Esophagus muscularis mucosa (tissue), 4 donors: ENCODE measurements at regions not wholly inside any gene's neighbourhood (a gene's known extent, or its start where the extent isn't known, plus 50 kb on each side); places are given as distances from the start of the nearest gene placed in this dataset.

Experiments
- DNase-seq: peaks from one replicate; pipeline ENCODE4 v3.0.0-alpha.2; 2017; ENCODE audit errors: extremely low spot score
- H3K27ac ChIP-seq, 4 donors: fragments of 200-600 bp; sonication (generic); replicated peaks in 1 of 4; 1 replicate in 3 of 4; 2 replicates in 1 of 4; pipeline ENCODE4 v1.5.1; 2016 to 2019; ENCODE audit warnings: mild to moderate bottlenecking in 1 of 4
- H3K27me3 ChIP-seq, 4 donors: fragments of 200-600 bp; sonication (generic); one replicate each; pipeline versions ENCODE4 v1.5.1 to v1.6.0; 2016 to 2019
- H3K36me3 ChIP-seq, 4 donors: fragments of 200-600 bp; sonication (generic); one replicate each; pipeline ENCODE4 v1.5.1; 2016 to 2019
- H3K4me1 ChIP-seq, 4 donors: fragments of 200-600 bp; sonication (generic); one replicate each; pipeline ENCODE4 v1.5.1; 2016 to 2019
- H3K4me3 ChIP-seq, 4 donors: fragments of 200-600 bp; sonication (generic); 1 replicate in 2 of 4; 2 replicates in 2 of 4; pipeline ENCODE4 v1.5.1; 2016 to 2019; ENCODE audit warnings: mild to moderate bottlenecking in 4 of 4, moderate library complexity in 1 of 4
- H3K9me3 ChIP-seq, 4 donors: fragments of 200-600 bp; sonication (generic); 1 replicate in 3 of 4; 2 replicates in 1 of 4; pipeline ENCODE4 v1.5.1; 2016 to 2019
- EP300 ChIP-seq: sonication (generic); formaldehyde crosslinking; IDR thresholded peaks from one replicate; pipeline ENCODE4 v1.6.1; 2017; ENCODE audit warnings: antibody characterized with exemption
- POLR2A ChIP-seq: fragments of 450-650 bp; IDR thresholded peaks from one replicate; pipeline ENCODE4 v1.6.1; 2017; ENCODE audit warnings: antibody characterized with exemption, moderate library complexity, mild to moderate bottlenecking, low read depth
- POLR2AphosphoS5 ChIP-seq, 2 donors: sonication (generic); formaldehyde crosslinking; IDR thresholded peaks; one replicate each; pipeline ENCODE4 v1.6.1; 2017; ENCODE audit warnings: antibody characterized with exemption in 2 of 2
- WGBS: methylation state at CpG from one replicate; pipeline ENCODE4 v1.1.5; 2018; 5-methylcytosine and 5-hydroxymethylcytosine counted together
- intact Hi-C: fragments of 100-400 bp; cut with DNase I; formaldehyde crosslinking; loops from one replicate; pipeline ENCODE4 v1.15.1; 2023
- TF ChIP-seq, protein P1 (sequence below), 3 experiments: fragments of 200-600 bp in 2 of 3; fragments of 450-650 bp in 1 of 3; sonication (generic) in 2 of 3; IDR thresholded peaks; one replicate each; pipeline ENCODE4 v1.5.1; 2017 to 2019; ENCODE audit warnings: antibody characterized with exemption in 3 of 3, mild to moderate bottlenecking in 2 of 3, moderate library complexity in 1 of 3

DNA sequence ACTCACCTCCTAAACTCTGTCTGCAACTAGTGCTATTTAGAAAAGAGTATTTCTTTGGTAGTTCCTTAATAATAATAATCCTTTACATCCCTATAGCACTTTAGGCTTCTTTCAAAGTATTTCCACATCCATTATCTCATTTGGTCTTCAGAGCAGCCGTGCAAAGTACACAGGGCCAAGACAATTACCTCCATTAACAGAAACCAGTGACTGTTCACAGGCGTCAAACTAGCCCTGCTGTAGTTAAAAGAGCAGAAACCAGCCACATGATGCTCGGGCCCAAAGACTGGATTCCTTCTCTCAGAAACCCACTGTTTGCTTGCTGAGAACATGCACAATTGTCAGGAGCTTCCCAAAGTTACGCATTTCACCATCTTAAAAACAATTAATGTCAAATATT is 396.0 kb upstream of the DAB1 start:
- Histone ChIP-seq H3K27ac (no peak overlapping the region), H3K4me1 (no peaks in the 10 kb centered on the region), H3K9me3 (no peaks in the 10 kb centered on the region), H3K36me3 (no peaks in the 10 kb centered on the region), H3K4me3 (no peak overlapping the region), H3K27me3 (no peaks in the 10 kb centered on the region)
- 64% methylated on average over 4 of the region's 4 CpGs for WGBS
- no peak for DNase-seq
- intact Hi-C loops: no loop called here
- TF ChIP-seq POLR2A: no peak
- TF ChIP-seq EP300: no peak

DNA sequence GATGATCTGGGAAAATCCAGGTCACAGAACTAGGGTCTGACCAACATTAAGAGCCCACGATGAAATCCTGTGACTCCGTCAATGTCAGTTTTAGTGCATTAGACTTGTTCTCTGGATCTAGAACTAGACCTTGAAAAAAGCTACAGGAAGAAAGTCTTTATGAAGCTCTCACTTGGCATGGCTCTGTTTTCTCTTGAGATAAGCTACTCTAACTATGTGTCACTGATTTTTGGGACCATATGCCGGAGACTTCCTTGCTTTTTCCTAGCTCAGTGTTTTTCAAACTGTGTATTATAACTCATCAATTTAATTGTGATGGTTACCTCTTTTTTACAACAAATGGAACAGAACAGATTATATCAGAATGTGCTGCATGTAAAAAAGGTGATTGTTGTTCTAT is 379.7 kb upstream of the DAB1 start:
- no peak for DNase-seq
- intact Hi-C loops: no loop called here
- H3K9me3 ChIP-seq: no peaks in the 10 kb centered on the region
- H3K27me3 ChIP-seq: no peaks in the 10 kb centered on the region
- no peak overlapping the region for H3K27ac ChIP-seq
- no peak overlapping the region for H3K4me3 ChIP-seq
- TF ChIP-seq EP300 (no peak), POLR2A (no peak), POLR2AphosphoS5 (IDR thresholded peaks at IDR 0.05) (no peak)
- TF ChIP-seq, protein P1, sequence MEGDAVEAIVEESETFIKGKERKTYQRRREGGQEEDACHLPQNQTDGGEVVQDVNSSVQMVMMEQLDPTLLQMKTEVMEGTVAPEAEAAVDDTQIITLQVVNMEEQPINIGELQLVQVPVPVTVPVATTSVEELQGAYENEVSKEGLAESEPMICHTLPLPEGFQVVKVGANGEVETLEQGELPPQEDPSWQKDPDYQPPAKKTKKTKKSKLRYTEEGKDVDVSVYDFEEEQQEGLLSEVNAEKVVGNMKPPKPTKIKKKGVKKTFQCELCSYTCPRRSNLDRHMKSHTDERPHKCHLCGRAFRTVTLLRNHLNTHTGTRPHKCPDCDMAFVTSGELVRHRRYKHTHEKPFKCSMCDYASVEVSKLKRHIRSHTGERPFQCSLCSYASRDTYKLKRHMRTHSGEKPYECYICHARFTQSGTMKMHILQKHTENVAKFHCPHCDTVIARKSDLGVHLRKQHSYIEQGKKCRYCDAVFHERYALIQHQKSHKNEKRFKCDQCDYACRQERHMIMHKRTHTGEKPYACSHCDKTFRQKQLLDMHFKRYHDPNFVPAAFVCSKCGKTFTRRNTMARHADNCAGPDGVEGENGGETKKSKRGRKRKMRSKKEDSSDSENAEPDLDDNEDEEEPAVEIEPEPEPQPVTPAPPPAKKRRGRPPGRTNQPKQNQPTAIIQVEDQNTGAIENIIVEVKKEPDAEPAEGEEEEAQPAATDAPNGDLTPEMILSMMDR (IDR thresholded peaks at IDR 0.05): no peak
- no peaks in the 10 kb centered on the region for H3K4me1 ChIP-seq
- 83% methylated on average over 3 of the region's 3 CpGs for WGBS
- no peaks in the 10 kb centered on the region for H3K36me3 ChIP-seq

DNA sequence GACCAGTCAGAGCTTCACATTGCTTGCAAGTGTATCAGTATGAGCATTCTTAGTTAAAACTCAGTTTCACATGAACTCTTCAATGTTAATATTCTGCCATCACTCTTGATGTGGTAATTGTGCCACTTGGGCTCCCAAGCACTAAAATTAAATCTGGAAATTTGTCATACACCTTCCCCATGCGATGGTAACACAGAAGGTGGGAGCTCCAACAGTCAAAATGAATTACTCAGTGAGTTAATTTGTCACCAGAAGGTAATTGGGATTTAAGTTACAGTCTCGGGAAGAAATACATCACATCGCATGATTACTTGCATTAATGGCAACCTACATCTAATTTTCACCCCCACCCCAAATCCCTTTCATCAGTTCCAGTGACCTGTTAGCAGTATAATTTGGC is 376.5 kb upstream of the DAB1 start:
- Histone ChIP-seq H3K27ac (no peak overlapping the region), H3K4me1 (no peaks in the 10 kb centered on the region), H3K27me3 (no peaks in the 10 kb centered on the region), H3K9me3 (no peaks in the 10 kb centered on the region), H3K4me3 (no peak overlapping the region), H3K36me3 (no peaks in the 10 kb centered on the region)
- no peak for TF ChIP-seq POLR2AphosphoS5 (IDR thresholded peaks at IDR 0.05)
- no peak for TF ChIP-seq POLR2A
- TF ChIP-seq, protein P1 (IDR thresholded peaks at IDR 0.05): no peak
- TF ChIP-seq EP300: no peak
- intact Hi-C loops: no loop called here
- WGBS: 89% methylated on average over 3 of the region's 3 CpGs
- no peak for DNase-seq

DNA sequence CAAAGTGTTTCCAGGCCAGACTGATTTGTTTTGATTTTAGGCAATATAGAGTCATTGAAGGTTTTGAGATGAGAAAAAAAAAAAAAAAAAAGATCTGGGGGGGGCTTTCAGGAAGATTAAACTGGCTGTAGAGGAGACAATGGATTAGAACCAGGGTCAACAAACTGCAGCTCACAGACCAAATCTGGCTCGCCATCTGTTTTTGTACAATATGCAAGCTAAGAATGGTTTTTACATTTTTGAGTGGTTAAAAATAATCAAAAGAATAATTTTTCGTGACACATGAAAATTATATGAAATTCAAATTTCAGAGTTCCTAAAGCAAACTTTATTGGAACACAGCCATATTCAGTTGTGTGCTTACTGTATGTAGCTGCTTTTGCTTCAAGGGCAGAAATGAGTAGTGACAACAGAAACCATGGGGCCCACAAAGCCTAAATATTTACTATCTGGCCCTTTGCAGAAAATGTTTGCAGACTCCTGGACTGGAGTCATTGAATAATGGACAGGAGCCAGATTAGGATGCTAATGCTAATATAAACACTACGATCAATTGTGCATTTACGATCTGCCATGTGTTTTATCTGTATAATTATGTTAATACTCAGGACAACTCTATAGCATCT is 375.7 kb upstream of the DAB1 start:
- TF ChIP-seq, protein P1 (IDR thresholded peaks at IDR 0.05): no peak
- no peak for TF ChIP-seq POLR2AphosphoS5 (IDR thresholded peaks at IDR 0.05)
- no peak for TF ChIP-seq POLR2A
- TF ChIP-seq EP300: no peak
- Histone ChIP-seq H3K27me3 (no peaks in the 10 kb centered on the region), H3K27ac (no peak overlapping the region), H3K9me3 (no peaks in the 10 kb centered on the region), H3K4me1 (no peaks in the 10 kb centered on the region), H3K36me3 (no peaks in the 10 kb centered on the region), H3K4me3 (no peak overlapping the region)
- WGBS: 59% methylated on average over 4 of the region's 4 CpGs
- DNase-seq: no peak
- intact Hi-C loops: no loop called here

DNA sequence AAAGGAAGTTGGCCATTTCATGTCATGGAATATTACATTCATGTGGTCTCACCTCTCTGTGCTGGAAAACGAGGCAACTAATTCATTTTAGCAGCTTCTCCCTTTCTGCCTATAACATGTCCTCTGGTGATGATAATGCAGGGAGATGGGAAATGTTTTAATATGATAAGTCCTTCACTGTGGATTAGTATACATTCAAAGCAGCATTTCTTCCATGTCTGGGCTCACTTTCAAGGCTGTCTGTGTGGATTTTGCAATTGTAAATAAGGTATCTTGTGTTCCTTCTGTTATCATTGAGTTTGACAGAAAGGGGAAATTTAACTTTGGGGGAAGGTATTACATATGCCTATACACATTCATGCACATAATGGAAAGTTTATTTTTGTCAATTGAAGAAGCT is 374.7 kb upstream of the DAB1 start:
- Histone ChIP-seq H3K9me3 (no peaks in the 10 kb centered on the region), H3K36me3 (no peaks in the 10 kb centered on the region), H3K27ac (no peak overlapping the region), H3K4me3 (no peak overlapping the region), H3K27me3 (no peaks in the 10 kb centered on the region), H3K4me1 (no peaks in the 10 kb centered on the region)
- intact Hi-C loops: no loop called here
- TF ChIP-seq POLR2AphosphoS5 (IDR thresholded peaks at IDR 0.05): no peak
- TF ChIP-seq POLR2A: no peak
- TF ChIP-seq, protein P1 (IDR thresholded peaks at IDR 0.05): no peak
- TF ChIP-seq EP300: no peak
- DNase-seq: no peak
- WGBS: 55% methylated on average over 1 of the region's 1 CpG
